Tibial nerve (tissue), 3 donors: ENCODE measurements at regions not wholly inside any gene's neighbourhood (a gene's known extent, or its start where the extent isn't known, plus 50 kb on each side); places are given as distances from the start of the nearest gene placed in this dataset.

Source experiments
- CTCF ChIP-seq, 5 experiments: fragments of 200-600 bp in 3 of 5; fragments of 450-650 bp in 2 of 5; sonication (generic) in 3 of 5; IDR thresholded peaks; one replicate each; pipeline ENCODE4 v1.5.1; 2016 to 2019; ENCODE audit warnings: antibody characterized with exemption in 5 of 5, mild to moderate bottlenecking in 3 of 5, moderate library complexity in 2 of 5
- POLR2A ChIP-seq, 2 donors: fragments of 450-650 bp; IDR thresholded peaks; one replicate each; pipeline ENCODE4 v1.6.1; 2017; ENCODE audit warnings: antibody characterized with exemption in 2 of 2, mild to moderate bottlenecking in 2 of 2, moderate library complexity in 2 of 2

- TF ChIP-seq POLR2A (IDR thresholded peaks at IDR 0.05) (no peak), CTCF (IDR thresholded peaks at IDR 0.05) (no peak)
These were observed 1063.3 kb downstream of the BCL11A start for GRCh38 chr2:59490192-59490591.
